ENCODE measurements at regions not wholly inside any gene's neighbourhood (a gene's known extent, or its start where the extent isn't known, plus 50 kb on each side); places are given as distances from the start of the nearest gene placed in this dataset.

DNA sequence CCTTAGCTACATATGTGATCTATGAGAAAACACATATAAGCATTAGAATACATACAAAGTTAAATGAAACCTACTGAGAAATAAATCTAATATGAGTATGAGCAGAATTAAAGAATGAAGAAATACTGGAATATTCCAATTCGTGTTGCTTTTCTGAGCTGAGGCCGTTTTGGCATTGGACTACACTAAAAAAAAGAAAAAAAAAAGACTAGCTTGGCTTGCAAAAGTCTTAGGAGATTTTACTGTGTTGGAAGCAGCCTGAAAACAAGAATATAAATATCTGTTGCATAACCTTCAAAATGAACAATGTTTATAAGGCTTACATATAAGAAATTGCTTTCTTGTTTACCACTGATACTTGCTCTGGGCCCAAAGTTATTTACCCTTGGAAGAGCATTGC is 562.8 kb downstream of the TMEM182 start:
- Histone ChIP-seq H3K27me3 (ENCODE audit: control insufficient read depth in 1 of 2, insufficient read depth in 2 of 2, low read length in 2 of 2) (no peaks in the 10 kb centered on the region), H3K36me3 (ENCODE audit: insufficient read depth, low read length) (no peaks in the 10 kb centered on the region), H3K27ac (ENCODE audit: low read depth in 1 of 2, low read length in 2 of 2) (no peak overlapping the region), H3K4me3 (ENCODE audit: low read length) (no peak overlapping the region), H3K9me3 (ENCODE audit: control insufficient read depth in 1 of 2, insufficient read depth in 1 of 2, low read length in 2 of 2) (peaks cover 0 to 3% of the 10 kb centered on the region in 2 experiments), H3K4me1 (ENCODE audit: insufficient read depth, low read length) (no peaks in the 10 kb centered on the region)
- DNase-seq = no peak
- Mint-ChIP-seq H3K4me1 (ENCODE audit: low read depth) (no peaks in the 10 kb centered on the region), H3K27ac (no peak overlapping the region), H3K36me3 (ENCODE audit: low read depth) (no peaks in the 10 kb centered on the region), H3K4me3 (no peak overlapping the region), H3K9me3 (no peaks in the 10 kb centered on the region), H3K27me3 (no peaks in the 10 kb centered on the region)
- no peak for ATAC-seq (ENCODE audit: poor library complexity)
- ChIA-PET CTCF (no interaction called here), POLR2A (no interaction called here)
- intact Hi-C loops (cut with DNase I, micrococcal nuclease) = no loop called here
- no peak for TF ChIP-seq CTCF (IDR thresholded peaks at IDR 0.05)

GRCh38 chr2:103327386-103327785 is 565.6 kb downstream of the TMEM182 start:
- DNase-seq = no peak
- peaks cover 0 to 3% of the 10 kb centered on the region in 2 experiments for H3K9me3 ChIP-seq (ENCODE audit: control insufficient read depth in 1 of 2, insufficient read depth in 1 of 2, low read length in 2 of 2)
- no peak for TF ChIP-seq CTCF (IDR thresholded peaks at IDR 0.05)
- H3K4me3 ChIP-seq (ENCODE audit: low read length) = no peak overlapping the region
- ChIA-PET POLR2A (no interaction called here), CTCF (no interaction called here)
- no peak overlapping the region for H3K27ac ChIP-seq (ENCODE audit: low read depth in 1 of 2, low read length in 2 of 2)
- H3K36me3 ChIP-seq (ENCODE audit: insufficient read depth, low read length) = no peaks in the 10 kb centered on the region
- H3K4me1 ChIP-seq (ENCODE audit: insufficient read depth, low read length) = no peaks in the 10 kb centered on the region
- no peaks in the 10 kb centered on the region for H3K36me3 Mint-ChIP-seq (ENCODE audit: low read depth)
- H3K4me3 Mint-ChIP-seq = no peak overlapping the region
- H3K27ac Mint-ChIP-seq = no peak overlapping the region
- H3K27me3 Mint-ChIP-seq = no peaks in the 10 kb centered on the region
- intact Hi-C loops (cut with DNase I, micrococcal nuclease) = no loop called here
- no peaks in the 10 kb centered on the region for H3K27me3 ChIP-seq (ENCODE audit: control insufficient read depth in 1 of 2, insufficient read depth in 2 of 2, low read length in 2 of 2)
- H3K9me3 Mint-ChIP-seq = no peaks in the 10 kb centered on the region
- no peak for ATAC-seq (ENCODE audit: poor library complexity)
- no peaks in the 10 kb centered on the region for H3K4me1 Mint-ChIP-seq (ENCODE audit: low read depth)

DNA sequence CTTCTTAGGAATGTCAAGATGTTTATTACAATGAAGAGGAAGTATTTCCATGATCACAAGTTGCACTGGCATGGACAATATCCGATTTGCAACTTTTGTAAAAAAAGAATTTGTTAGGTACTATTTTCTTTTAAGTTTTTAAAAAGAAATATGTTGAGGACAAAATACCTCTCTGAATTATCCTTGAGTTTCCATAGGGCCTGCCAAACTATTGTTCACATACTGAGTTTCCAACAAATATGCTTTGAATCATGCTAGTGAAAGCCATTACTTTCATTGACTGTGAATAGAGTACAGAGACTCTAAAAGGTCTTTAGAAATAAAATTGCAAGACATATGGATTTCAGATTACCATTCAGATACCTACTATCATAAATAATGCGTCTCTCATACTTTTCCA is 566.1 kb downstream of the TMEM182 start:
- H3K4me3 ChIP-seq (ENCODE audit: low read length) = no peak overlapping the region

More for the DNA sequence above, 566.1 kb downstream of the TMEM182 start:
- H3K4me1 Mint-ChIP-seq (ENCODE audit: low read depth) = no peaks in the 10 kb centered on the region
- H3K27me3 Mint-ChIP-seq = no peaks in the 10 kb centered on the region
- no peak overlapping the region for H3K27ac ChIP-seq (ENCODE audit: low read depth in 1 of 2, low read length in 2 of 2)
- CTCF ChIA-PET = no interaction called here
- H3K9me3 ChIP-seq (ENCODE audit: control insufficient read depth in 1 of 2, insufficient read depth in 1 of 2, low read length in 2 of 2) = peaks cover 0 to 3% of the 10 kb centered on the region in 2 experiments
- intact Hi-C loops (cut with DNase I, micrococcal nuclease) = no loop called here
- no peak overlapping the region for H3K4me3 Mint-ChIP-seq
- no peak for TF ChIP-seq CTCF (IDR thresholded peaks at IDR 0.05)
- H3K9me3 Mint-ChIP-seq = no peaks in the 10 kb centered on the region
- H3K36me3 Mint-ChIP-seq (ENCODE audit: low read depth) = no peaks in the 10 kb centered on the region
- no peaks in the 10 kb centered on the region for H3K36me3 ChIP-seq (ENCODE audit: insufficient read depth, low read length)
- ATAC-seq (ENCODE audit: poor library complexity) (no peak), DNase-seq (no peak)
- H3K27me3 ChIP-seq (ENCODE audit: control insufficient read depth in 1 of 2, insufficient read depth in 2 of 2, low read length in 2 of 2) = no peaks in the 10 kb centered on the region
- POLR2A ChIA-PET = no interaction called here
- H3K4me1 ChIP-seq (ENCODE audit: insufficient read depth, low read length) = no peaks in the 10 kb centered on the region
- H3K27ac Mint-ChIP-seq = no peak overlapping the region

All from CD4-positive, alpha-beta T cell (primary cell).